Left lung (tissue), 4 donors: ENCODE measurements at regions not wholly inside any gene's neighbourhood (a gene's known extent, or its start where the extent isn't known, plus 50 kb on each side); places are given as distances from the start of the nearest gene placed in this dataset.

Experiments used
- ATAC-seq: fragments of 200-7000 bp; cut with Tn5 transposase; one replicate; pipeline ENCODE4 v1.9.1; 2020; ENCODE audit warnings: moderate library complexity
- DNase-seq, 4 donors: peaks; one replicate each; pipeline ENCODE4 v3.0.0-alpha.2; 2013 to 2020
- H3K27ac ChIP-seq, 2 donors: fragments of 200-600 bp; sonication (generic) in 1 of 2; one replicate each; pipeline versions ENCODE4 v1.5.0 to v1.8.0; 2020 to 2021
- H3K27me3 ChIP-seq, 2 donors: fragments of 200-600 bp; sonication (generic) in 1 of 2; one replicate each; pipeline versions ENCODE4 v1.5.0 to v1.8.0; 2020 to 2021
- H3K36me3 ChIP-seq, 2 donors: fragments of 200-600 bp; sonication (generic) in 1 of 2; one replicate each; pipeline versions ENCODE4 v1.5.0 to v1.8.0; 2020 to 2021
- H3K4me1 ChIP-seq, 2 donors: fragments of 200-600 bp; one replicate each; pipeline ENCODE4 v1.8.0; 2021
- H3K4me3 ChIP-seq, 2 donors: fragments of 200-600 bp; sonication (generic) in 1 of 2; one replicate each; pipeline versions ENCODE4 v1.5.0 to v1.8.0; 2020 to 2021; ENCODE audit warnings: mild to moderate bottlenecking in 1 of 2
- H3K9me3 ChIP-seq, 2 donors: fragments of 200-600 bp; sonication (generic) in 1 of 2; one replicate each; pipeline versions ENCODE4 v1.5.0 to v1.8.0; 2020 to 2021
- intact Hi-C, 2 donors: fragments of 100-400 bp; cut with DNase I; formaldehyde crosslinking; loops; one replicate each; pipeline versions ENCODE4 v1.11.2 to v1.14.2; 2022
- TF ChIP-seq, protein P1 (sequence below), 2 donors: fragments of 200-600 bp; sonication (generic) in 1 of 2; IDR thresholded peaks; one replicate each; pipeline versions ENCODE4 v1.5.0 to v1.8.0; 2021; ENCODE audit warnings: antibody characterized with exemption in 2 of 2
- donor health status: DM: no; HTN: yes; CAD: no.
- donor health status: DM: no; HTN: no; CAD: no.

DNA sequence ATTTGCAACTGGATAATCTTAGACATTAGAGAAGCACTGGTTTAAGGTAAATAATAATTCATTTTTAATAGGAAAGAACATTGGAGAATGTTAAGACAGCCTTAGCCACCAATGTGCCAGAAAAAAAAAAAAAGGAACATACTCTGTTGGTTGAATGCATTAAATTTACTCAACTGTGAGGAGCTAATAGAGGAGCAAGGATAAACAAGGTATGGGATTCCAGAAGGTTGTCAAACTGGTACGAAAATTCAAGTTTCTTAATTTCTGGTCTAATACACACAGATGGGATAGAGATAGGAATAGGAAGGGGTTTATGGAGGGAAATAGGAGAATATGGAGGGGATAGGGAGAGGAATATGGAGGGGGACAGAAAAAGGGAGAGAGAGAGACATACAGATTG is 1096.6 kb downstream of the ARAP2 start:
- TF ChIP-seq, protein P1, sequence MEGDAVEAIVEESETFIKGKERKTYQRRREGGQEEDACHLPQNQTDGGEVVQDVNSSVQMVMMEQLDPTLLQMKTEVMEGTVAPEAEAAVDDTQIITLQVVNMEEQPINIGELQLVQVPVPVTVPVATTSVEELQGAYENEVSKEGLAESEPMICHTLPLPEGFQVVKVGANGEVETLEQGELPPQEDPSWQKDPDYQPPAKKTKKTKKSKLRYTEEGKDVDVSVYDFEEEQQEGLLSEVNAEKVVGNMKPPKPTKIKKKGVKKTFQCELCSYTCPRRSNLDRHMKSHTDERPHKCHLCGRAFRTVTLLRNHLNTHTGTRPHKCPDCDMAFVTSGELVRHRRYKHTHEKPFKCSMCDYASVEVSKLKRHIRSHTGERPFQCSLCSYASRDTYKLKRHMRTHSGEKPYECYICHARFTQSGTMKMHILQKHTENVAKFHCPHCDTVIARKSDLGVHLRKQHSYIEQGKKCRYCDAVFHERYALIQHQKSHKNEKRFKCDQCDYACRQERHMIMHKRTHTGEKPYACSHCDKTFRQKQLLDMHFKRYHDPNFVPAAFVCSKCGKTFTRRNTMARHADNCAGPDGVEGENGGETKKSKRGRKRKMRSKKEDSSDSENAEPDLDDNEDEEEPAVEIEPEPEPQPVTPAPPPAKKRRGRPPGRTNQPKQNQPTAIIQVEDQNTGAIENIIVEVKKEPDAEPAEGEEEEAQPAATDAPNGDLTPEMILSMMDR (IDR thresholded peaks at IDR 0.05) = no peak
- no peak for ATAC-seq
- no peak for DNase-seq
- Histone ChIP-seq H3K9me3 (peaks cover 0 to 10% of the 10 kb centered on the region in 2 donors), H3K27ac (no peak overlapping the region), H3K36me3 (no peaks in the 10 kb centered on the region), H3K27me3 (no peaks in the 10 kb centered on the region), H3K4me1 (no peaks in the 10 kb centered on the region), H3K4me3 (no peak overlapping the region)
- intact Hi-C loops = no loop called here

DNA sequence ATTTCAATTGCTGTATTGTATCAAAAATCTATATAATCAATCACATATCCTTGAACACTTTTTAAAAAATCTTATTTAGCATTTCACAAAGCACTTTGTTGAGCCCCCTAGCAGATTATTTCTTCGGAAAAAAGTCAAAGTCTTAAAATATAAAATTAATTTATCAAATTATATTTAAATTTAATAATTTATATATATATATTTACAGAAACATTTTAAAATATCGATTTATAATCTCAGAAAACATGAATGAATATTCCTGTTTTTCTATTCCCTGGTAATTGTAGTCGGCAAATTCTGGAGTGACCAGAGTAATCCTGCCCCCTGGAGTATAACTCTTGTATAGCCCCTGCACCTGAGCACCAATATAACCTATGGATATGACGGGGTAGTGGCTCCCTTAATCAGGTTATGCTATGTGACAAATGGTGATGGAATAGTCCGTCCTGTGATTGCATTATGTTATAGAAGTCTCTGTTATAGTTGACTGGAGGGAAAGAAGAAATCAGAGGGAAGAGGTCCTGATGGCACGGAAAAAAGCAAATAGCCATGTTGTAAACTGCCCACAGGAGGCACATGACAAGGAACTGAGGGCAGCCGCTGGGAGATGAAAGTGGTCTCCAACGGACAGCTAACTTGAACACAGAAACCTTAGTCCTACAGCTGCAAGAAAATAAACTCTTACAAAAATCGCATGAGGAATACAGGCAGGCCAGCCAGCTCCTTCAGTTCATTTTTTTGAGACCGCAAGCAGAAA is 1092.3 kb downstream of the ARAP2 start:
- Histone ChIP-seq H3K9me3 (no peaks in the 10 kb centered on the region), H3K4me3 (no peak overlapping the region), H3K4me1 (no peaks in the 10 kb centered on the region), H3K27me3 (no peaks in the 10 kb centered on the region), H3K36me3 (no peaks in the 10 kb centered on the region), H3K27ac (no peak overlapping the region)
- DNase-seq (peak in 1 of 4 donors; percentile 6), ATAC-seq (peak; percentile 62)
- intact Hi-C loops = no loop called here
- TF ChIP-seq, protein P1 (IDR thresholded peaks at IDR 0.05) = peak in 1 of 2 donors; percentile 20

DNA sequence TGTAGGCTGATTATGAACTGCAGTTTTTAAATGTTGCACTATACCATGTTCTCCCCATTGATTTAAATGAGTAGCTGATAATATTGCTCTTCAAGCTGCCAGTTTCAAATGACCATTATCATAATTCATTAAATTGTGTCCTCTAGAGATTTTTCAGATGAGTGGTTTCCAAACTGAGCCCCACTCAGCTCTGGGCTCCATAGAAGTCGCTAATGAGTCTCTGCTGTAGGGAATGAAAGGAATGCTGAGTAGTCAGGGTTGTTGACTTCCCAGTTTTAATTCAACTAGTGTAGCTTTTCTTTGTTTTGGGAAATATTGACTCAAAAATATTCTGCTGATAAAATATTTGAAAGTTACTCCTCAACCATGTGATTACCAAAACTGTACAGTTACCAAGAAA is 1081.1 kb downstream of the ARAP2 start:
- no peaks in the 10 kb centered on the region for H3K4me1 ChIP-seq
- H3K4me3 ChIP-seq = no peak overlapping the region
- H3K27me3 ChIP-seq = no peaks in the 10 kb centered on the region
- no peaks in the 10 kb centered on the region for H3K36me3 ChIP-seq
- intact Hi-C loops = no loop called here
- ATAC-seq (no peak), DNase-seq (no peak)
- no peaks in the 10 kb centered on the region for H3K9me3 ChIP-seq
- H3K27ac ChIP-seq = no peak overlapping the region
- TF ChIP-seq, protein P1 (IDR thresholded peaks at IDR 0.05) = no peak

DNA sequence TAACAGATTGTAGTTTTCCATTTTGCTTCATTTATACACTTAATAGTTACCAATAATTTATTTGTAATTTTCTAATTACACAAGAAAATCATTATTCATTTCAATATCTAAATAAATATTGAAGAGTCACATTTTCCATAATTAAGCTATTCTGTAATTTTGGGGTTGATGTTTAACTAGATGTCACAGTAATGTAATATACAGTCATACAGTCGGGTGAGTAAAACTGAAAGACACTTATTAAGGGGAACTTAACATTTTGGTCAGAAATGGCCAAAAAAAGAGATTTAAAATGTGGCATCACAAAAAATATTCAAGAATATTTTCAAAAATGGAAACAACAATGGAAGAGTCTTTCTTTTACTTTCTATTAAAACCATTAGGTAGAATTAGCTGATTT is 1080.3 kb downstream of the ARAP2 start:
- intact Hi-C loops = no loop called here
- Histone ChIP-seq H3K36me3 (no peaks in the 10 kb centered on the region), H3K27ac (no peak overlapping the region), H3K4me3 (no peak overlapping the region), H3K4me1 (no peaks in the 10 kb centered on the region), H3K27me3 (no peaks in the 10 kb centered on the region), H3K9me3 (no peaks in the 10 kb centered on the region)
- ATAC-seq (no peak), DNase-seq (no peak)
- TF ChIP-seq, protein P1 (IDR thresholded peaks at IDR 0.05) = no peak

DNA sequence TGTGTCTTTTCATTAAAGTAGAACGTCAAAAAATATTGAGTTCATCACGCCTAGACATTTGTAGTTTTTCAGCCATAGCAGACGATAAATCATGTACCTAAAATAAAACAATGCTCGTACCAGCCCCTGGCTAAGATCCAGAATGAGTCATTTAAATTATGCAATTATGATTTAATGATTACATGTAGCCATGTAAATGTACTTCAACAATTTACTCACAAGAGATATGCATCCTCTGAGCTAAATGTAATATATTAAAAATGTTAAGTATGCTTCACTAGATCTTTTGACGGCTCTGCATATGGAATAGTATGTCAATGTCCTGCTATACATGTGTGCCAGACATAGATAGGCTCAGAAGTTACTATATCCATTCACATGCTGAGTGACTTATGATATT is 1077.8 kb downstream of the ARAP2 start:
- no peaks in the 10 kb centered on the region for H3K9me3 ChIP-seq
- intact Hi-C loops = no loop called here
- no peak overlapping the region for H3K4me3 ChIP-seq
- no peaks in the 10 kb centered on the region for H3K4me1 ChIP-seq
- DNase-seq (no peak), ATAC-seq (no peak)
- no peak overlapping the region for H3K27ac ChIP-seq
- TF ChIP-seq, protein P1 (IDR thresholded peaks at IDR 0.05) = no peak
- no peaks in the 10 kb centered on the region for H3K36me3 ChIP-seq
- no peaks in the 10 kb centered on the region for H3K27me3 ChIP-seq
